HL-60 (cell line): ENCODE measurements at regions not wholly inside any gene's neighbourhood (a gene's known extent, or its start where the extent isn't known, plus 50 kb on each side); places are given as distances from the start of the nearest gene placed in this dataset.

Experiments
- CTCF ChIP-seq: IDR thresholded peaks from one replicate; pipeline ENCODE4 v1.5.1; 2011; ENCODE audit warnings: low read length, control low read depth, inconsistent platforms; ENCODE audit not compliant: insufficient read depth
- GABPA ChIP-seq: IDR thresholded peaks from 2 replicates; pipeline ENCODE4 v1.6.1; 2012; ENCODE audit warnings: low read depth
- REST ChIP-seq: IDR thresholded peaks from 2 replicates; pipeline ENCODE4 v1.6.1; 2012; ENCODE audit warnings: low read depth; ENCODE audit not compliant: insufficient replicate concordance

DNA sequence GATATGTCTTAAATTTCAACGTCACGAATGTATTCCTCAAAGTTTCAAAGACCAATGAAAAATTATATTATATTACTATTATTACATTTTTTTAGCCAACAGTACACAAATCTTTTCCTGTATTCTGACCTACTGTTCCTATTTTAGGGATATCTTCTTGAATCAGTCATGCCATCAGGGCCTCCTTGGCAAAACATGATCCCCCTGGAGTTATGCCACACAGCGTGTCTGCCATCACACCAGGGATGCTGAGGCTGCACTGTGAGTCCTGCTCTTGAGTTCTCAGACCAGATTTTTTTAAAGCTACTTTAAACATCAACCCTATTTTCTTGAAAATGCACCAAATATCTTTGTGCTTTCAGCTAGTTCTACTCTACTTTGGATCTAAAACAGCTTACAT lies 425.9 kb upstream of the ZNF385D start:
- TF ChIP-seq CTCF (no peak), GABPA (no peak), REST (no peak)
